DOHH2 (cell line): ENCODE measurements at regions not wholly inside any gene's neighbourhood (a gene's known extent, or its start where the extent isn't known, plus 50 kb on each side); places are given as distances from the start of the nearest gene placed in this dataset.

Experiments used
- H3F3A ChIP-seq: fragments of 200-600 bp; sonication (generic), shearing (Covaris generic); 2 replicates; pipeline ENCODE4 v1.6.0; 2016; ENCODE audit warnings: antibody characterized with exemption, mild to moderate bottlenecking; ENCODE audit not compliant: control insufficient read depth, insufficient read depth
- H3K27ac ChIP-seq: fragments of 200-600 bp; sonication (generic); 2 replicates; pipeline ENCODE4 v1.5.1; 2014; ENCODE audit warnings: low read depth, mild to moderate bottlenecking, low read length, moderate library complexity
- H3K27me3 ChIP-seq: fragments of 200-600 bp; sonication (generic); 2 replicates; pipeline ENCODE4 v1.6.1; 2014; ENCODE audit warnings: mild to moderate bottlenecking, low read length, mixed read lengths; ENCODE audit not compliant: control insufficient read depth
- H3K36me3 ChIP-seq: fragments of 200-600 bp; sonication (generic); 2 replicates; pipeline ENCODE4 v1.6.1; 2014; ENCODE audit warnings: mild to moderate bottlenecking, low read length, moderate library complexity, mixed read lengths; ENCODE audit not compliant: control insufficient read depth
- H3K4me1 ChIP-seq: fragments of 200-600 bp; sonication (generic); 2 replicates; pipeline ENCODE4 v1.6.1; 2014; ENCODE audit warnings: mild to moderate bottlenecking, low read length, mixed read lengths; ENCODE audit not compliant: control insufficient read depth
- H3K4me2 ChIP-seq: fragments of 200-600 bp; sonication (generic); 2 replicates; pipeline ENCODE4 v1.6.0; 2014; ENCODE audit warnings: mild to moderate bottlenecking, low read length, moderate library complexity
- H3K4me3 ChIP-seq: fragments of 200-600 bp; sonication (generic); 2 replicates; pipeline ENCODE4 v1.5.1; 2014; ENCODE audit warnings: mild to moderate bottlenecking, low read length, mixed read lengths
- H3K79me2 ChIP-seq: fragments of 200-600 bp; sonication (generic); 2 replicates; pipeline ENCODE4 v1.6.1; 2014; ENCODE audit warnings: mild to moderate bottlenecking, low read length, mixed read lengths; ENCODE audit not compliant: control insufficient read depth
- H3K9me2 ChIP-seq: fragments of 200-600 bp; sonication (generic); replicated peaks from 2 replicates; pipeline ENCODE4 v1.6.1; 2014; ENCODE audit warnings: mild to moderate bottlenecking, low read length, mixed read lengths; ENCODE audit not compliant: control insufficient read depth
- H3K9me3 ChIP-seq: fragments of 200-600 bp; sonication (generic); 2 replicates; pipeline ENCODE4 v1.6.1; 2014; ENCODE audit warnings: antibody characterized with exemption, low read length, mixed read lengths; ENCODE audit not compliant: control insufficient read depth, insufficient read depth
- H4K20me1 ChIP-seq: fragments of 200-600 bp; sonication (generic); 2 replicates; pipeline ENCODE4 v1.6.0; 2014; ENCODE audit warnings: low read depth, mild to moderate bottlenecking, antibody characterized with exemption, low read length, moderate library complexity; ENCODE audit not compliant: control insufficient read depth, insufficient read depth
- EZH2phosphoT487 ChIP-seq: fragments of 200-600 bp; sonication (generic); IDR thresholded peaks from 2 replicates; pipeline ENCODE4 v1.6.1; 2017; ENCODE audit warnings: borderline replicate concordance, mild to moderate bottlenecking, antibody characterized with exemption, low read length, moderate library complexity, mixed read lengths
- TF ChIP-seq, protein P1 (sequence below): fragments of 200-600 bp; sonication (generic); IDR thresholded peaks from one replicate; pipeline ENCODE4 v1.5.1; 2014; ENCODE audit warnings: antibody characterized with exemption, mild to moderate bottlenecking, low read depth, low read length; ENCODE audit not compliant: poor library complexity, severe bottlenecking

DNA sequence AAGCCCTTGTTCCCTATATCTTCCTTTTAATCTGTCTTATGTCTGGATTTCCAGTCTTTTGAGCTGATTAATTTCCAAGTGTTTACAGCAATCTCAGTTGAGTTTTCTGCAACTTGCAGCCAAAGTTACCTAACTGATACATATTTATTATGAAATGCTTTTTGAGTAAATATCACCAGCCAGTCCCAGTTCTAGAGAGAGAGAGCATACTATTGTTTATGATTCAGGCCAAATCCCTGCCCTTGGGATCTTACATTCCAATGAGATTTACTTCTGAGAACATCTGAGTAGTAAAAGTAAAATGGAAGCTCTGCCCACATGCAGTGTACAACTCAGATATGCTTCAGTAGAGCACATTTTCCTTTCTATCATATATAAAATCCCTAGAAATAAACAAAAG lies 661.7 kb downstream of the KCTD16 start:
- peaks cover 3% of the 10 kb centered on the region; the same call in 1 of the 2 replicates for H3K9me2 ChIP-seq
- H3F3A ChIP-seq: no peaks in the 10 kb centered on the region
- no peaks in the 10 kb centered on the region for H3K27me3 ChIP-seq
- H3K9me3 ChIP-seq: no peaks in the 10 kb centered on the region
- no peak overlapping the region for H3K4me2 ChIP-seq
- H4K20me1 ChIP-seq: no peaks in the 10 kb centered on the region
- no peaks in the 10 kb centered on the region for H3K4me1 ChIP-seq
- H3K79me2 ChIP-seq: no peaks in the 10 kb centered on the region
- H3K36me3 ChIP-seq: no peaks in the 10 kb centered on the region
- H3K4me3 ChIP-seq: no peak overlapping the region
- H3K27ac ChIP-seq: no peak overlapping the region
- TF ChIP-seq, protein P1, sequence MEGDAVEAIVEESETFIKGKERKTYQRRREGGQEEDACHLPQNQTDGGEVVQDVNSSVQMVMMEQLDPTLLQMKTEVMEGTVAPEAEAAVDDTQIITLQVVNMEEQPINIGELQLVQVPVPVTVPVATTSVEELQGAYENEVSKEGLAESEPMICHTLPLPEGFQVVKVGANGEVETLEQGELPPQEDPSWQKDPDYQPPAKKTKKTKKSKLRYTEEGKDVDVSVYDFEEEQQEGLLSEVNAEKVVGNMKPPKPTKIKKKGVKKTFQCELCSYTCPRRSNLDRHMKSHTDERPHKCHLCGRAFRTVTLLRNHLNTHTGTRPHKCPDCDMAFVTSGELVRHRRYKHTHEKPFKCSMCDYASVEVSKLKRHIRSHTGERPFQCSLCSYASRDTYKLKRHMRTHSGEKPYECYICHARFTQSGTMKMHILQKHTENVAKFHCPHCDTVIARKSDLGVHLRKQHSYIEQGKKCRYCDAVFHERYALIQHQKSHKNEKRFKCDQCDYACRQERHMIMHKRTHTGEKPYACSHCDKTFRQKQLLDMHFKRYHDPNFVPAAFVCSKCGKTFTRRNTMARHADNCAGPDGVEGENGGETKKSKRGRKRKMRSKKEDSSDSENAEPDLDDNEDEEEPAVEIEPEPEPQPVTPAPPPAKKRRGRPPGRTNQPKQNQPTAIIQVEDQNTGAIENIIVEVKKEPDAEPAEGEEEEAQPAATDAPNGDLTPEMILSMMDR: no peak
- TF ChIP-seq EZH2phosphoT487: no peak

DNA sequence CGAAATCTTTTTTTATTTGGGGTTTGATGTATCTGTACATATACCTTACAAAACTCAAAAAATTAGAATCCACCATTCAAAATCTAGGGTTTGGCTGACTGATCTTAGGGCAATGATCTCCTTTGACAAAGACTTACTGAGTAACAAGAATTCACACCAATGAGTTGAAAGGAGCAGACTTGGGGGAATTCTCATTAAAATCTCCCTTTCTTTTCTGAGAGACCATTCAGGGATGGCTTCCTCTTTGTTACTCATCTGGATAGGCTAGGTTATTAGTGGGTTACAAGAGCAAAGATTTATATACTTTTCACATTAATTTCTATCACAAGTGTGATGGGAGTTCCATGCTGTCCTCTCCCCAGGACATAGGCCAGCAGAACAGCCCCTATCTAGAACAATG lies 661.0 kb downstream of the KCTD16 start:
- Histone ChIP-seq H3K9me3 (no peaks in the 10 kb centered on the region), H3K4me3 (no peak overlapping the region), H3K9me2 (peaks cover 3% of the 10 kb centered on the region; the same call in 1 of the 2 replicates), H3F3A (no peaks in the 10 kb centered on the region), H3K36me3 (no peaks in the 10 kb centered on the region), H3K27ac (no peak overlapping the region), H4K20me1 (no peaks in the 10 kb centered on the region), H3K4me2 (no peak overlapping the region), H3K27me3 (no peaks in the 10 kb centered on the region), H3K4me1 (no peaks in the 10 kb centered on the region), H3K79me2 (no peaks in the 10 kb centered on the region)
- TF ChIP-seq, protein P1: no peak
- TF ChIP-seq EZH2phosphoT487: no peak

DNA sequence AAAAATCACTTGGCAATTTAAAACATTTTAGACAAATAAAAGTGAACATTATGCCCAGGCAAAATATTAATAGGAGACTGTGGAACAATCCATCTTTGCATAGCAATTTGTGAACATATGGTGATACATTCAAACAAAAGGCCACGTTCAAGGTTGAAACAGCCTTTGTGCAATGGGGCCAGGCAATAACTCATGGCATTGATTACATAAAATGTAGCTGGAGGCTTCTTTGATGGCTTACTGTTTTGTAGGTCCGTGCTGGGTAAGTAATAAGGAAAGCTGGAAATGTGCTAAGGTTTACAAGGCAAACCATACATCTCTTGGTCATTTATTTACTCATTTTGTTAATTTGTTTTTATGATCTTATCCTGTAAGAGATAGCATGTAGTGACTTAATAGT lies 651.8 kb downstream of the KCTD16 start:
- TF ChIP-seq, protein P1: no peak
- TF ChIP-seq EZH2phosphoT487: no peak
- Histone ChIP-seq H3K79me2 (no peaks in the 10 kb centered on the region), H3K9me3 (no peaks in the 10 kb centered on the region), H3K4me3 (no peak overlapping the region), H3K27me3 (no peaks in the 10 kb centered on the region), H3F3A (no peaks in the 10 kb centered on the region), H3K4me2 (no peak overlapping the region), H3K36me3 (no peaks in the 10 kb centered on the region), H4K20me1 (no peaks in the 10 kb centered on the region), H3K27ac (no peak overlapping the region), H3K9me2 (no peaks in the 10 kb centered on the region), H3K4me1 (no peaks in the 10 kb centered on the region)

DNA sequence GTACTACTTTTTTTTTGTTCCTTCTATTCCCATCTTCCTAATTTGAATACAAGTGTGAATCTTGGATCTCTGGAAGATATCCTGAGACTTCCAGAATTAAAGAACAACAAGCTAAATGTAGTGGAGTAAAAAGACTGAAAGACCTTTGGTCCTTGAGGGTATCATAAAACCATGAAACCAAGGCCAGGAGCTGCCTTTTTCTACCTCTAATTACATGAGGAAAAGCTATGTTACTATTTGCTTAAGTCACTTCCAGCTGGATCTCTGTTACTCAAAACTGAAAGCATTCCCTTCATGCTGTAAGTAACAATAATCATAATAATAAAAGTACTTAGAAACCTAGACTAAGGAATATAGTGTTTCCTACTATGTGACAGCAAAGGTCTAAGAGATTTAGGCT lies 649.6 kb downstream of the KCTD16 start:
- Histone ChIP-seq H3K4me2 (no peak overlapping the region), H3K27me3 (no peaks in the 10 kb centered on the region), H3K4me1 (0 out of 2 replicates have a peak, but pooled peaks cover 4% of the 10 kb centered on the region), H3K79me2 (no peaks in the 10 kb centered on the region), H3K9me3 (no peaks in the 10 kb centered on the region), H4K20me1 (no peaks in the 10 kb centered on the region), H3K9me2 (no peaks in the 10 kb centered on the region), H3F3A (no peaks in the 10 kb centered on the region), H3K27ac (no peak overlapping the region), H3K36me3 (no peaks in the 10 kb centered on the region), H3K4me3 (no peak overlapping the region)
- TF ChIP-seq, protein P1: no peak
- TF ChIP-seq EZH2phosphoT487: no peak
